GM12873 (cell line): ENCODE measurements at regions not wholly inside any gene's neighbourhood (a gene's known extent, or its start where the extent isn't known, plus 50 kb on each side); places are given as distances from the start of the nearest gene placed in this dataset.

Experiments used
- TF ChIP-seq, protein P1 (sequence below): IDR thresholded peaks from 2 replicates; pipeline ENCODE4 v1.5.1; 2012; ENCODE audit warnings: low read depth, mild to moderate bottlenecking, moderate library complexity, low read length, control low read depth; ENCODE audit not compliant: insufficient read depth; ENCODE audit errors: missing control alignments

GRCh38 chr20:56798634-56799033 is 169.5 kb downstream of the TFAP2C start:
- TF ChIP-seq, protein P1, sequence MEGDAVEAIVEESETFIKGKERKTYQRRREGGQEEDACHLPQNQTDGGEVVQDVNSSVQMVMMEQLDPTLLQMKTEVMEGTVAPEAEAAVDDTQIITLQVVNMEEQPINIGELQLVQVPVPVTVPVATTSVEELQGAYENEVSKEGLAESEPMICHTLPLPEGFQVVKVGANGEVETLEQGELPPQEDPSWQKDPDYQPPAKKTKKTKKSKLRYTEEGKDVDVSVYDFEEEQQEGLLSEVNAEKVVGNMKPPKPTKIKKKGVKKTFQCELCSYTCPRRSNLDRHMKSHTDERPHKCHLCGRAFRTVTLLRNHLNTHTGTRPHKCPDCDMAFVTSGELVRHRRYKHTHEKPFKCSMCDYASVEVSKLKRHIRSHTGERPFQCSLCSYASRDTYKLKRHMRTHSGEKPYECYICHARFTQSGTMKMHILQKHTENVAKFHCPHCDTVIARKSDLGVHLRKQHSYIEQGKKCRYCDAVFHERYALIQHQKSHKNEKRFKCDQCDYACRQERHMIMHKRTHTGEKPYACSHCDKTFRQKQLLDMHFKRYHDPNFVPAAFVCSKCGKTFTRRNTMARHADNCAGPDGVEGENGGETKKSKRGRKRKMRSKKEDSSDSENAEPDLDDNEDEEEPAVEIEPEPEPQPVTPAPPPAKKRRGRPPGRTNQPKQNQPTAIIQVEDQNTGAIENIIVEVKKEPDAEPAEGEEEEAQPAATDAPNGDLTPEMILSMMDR = no peak

DNA sequence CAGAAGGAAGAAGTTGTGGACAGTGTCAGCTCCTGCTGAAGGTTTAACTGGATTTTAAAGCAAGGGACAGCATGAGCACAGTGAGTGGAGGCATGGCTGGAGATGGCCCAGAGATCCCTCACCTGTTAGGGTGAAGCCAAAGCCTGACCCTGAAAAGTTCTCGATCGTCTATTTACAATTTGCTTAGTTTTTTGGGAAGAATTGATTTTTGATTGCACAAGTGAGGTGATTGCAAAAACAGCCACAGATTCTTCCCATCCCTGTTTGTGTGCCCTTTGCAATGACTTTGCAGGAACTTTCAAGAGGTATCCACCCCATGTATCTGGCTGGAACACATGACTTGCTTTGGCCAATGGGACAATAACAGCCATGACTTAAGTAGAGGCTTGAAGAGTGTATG is 170.1 kb downstream of the TFAP2C start:
- TF ChIP-seq, protein P1 = no peak

DNA sequence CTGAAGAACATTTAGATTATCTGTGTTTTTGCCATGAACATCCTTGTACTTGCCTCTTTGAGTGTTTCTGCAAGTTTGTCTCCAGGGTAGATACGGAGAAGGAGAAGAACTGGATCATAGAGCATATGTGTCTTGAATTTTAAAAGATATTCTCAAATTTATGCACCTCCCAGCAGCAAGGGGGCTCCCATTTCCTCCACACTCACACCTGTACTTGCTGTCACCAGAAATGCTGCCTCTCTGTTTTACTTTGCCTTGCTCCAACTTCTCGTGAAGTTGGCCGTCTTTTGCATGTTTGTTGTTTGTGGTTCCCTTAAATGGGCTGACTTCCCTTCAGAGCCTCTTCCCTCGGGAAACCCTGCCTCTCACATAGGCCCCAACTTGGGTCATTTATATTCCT is 171.0 kb downstream of the TFAP2C start:
- TF ChIP-seq, protein P1 = no peak

DNA sequence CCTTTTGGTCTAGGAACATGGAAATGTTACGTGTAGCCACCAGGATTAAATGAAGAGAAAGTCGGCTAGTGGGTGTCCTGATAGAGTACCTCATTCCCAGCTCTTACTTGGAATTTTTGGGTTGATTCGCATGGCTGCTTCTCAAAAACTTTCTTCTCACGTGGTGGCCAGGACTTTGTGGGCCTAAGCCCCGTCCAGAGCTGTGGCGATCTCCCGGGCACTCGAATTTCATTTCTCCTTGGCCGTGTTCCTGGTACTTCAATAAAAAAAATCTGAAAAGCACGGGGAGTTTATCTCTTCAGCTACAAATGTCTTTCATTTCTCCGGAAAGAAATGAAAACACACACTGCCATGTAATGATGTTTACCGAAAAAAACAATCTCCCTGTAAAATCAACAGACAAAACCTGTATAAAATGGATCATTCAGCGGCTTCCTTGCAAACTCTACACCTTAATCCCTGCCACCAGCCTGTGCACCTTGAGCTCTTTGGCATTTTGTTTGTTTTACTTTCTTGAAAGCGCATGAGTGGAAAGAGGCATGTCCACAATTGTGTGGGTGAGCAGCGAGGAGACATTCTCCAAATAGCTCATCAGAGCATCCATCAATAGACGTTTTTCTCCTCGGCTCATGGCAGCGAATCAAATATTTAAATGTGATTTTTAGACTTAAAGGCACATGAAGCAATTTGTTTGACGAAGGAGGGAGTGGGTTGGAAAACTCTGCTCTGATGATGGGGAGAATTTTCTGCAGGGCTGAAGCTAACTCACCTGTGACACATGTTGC is 173.1 kb downstream of the TFAP2C start:
- TF ChIP-seq, protein P1 = no peak

DNA sequence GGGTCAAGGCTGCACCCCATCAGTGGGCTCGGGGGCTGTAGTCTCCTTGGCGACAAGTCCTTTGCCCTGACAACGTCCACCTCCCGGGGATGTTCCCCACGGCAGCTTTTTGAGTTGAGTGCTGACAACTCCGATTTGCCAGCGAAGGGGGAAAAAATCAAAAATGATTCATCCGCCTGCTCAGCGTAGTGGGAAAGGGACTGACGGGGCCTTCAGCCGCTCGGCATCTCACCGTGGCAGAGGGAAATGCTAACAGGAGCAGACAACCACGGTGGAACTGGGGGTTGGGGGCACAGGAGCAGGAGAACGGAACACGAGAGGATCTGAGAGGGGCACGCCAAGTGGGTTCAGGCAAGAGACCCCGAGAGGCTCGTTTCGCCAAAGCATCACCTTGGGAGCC is 173.7 kb downstream of the TFAP2C start:
- TF ChIP-seq, protein P1 = no peak

DNA sequence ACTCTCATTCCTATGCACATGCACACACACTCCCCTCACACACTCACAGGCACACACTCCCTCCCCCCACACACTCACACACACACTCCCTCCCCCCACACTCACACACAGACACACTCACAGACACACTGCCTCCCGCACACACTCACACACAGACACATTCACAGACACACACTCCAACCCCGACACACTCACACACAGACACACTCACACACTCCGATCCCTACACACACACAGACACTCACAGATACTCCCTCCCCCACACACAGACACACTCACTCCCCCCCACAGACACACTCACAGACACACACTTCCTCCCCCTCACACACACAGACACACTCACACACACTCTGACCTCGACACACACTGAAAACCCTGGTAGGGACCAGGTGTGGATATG is 176.2 kb downstream of the TFAP2C start:
- TF ChIP-seq, protein P1 = no peak

DNA sequence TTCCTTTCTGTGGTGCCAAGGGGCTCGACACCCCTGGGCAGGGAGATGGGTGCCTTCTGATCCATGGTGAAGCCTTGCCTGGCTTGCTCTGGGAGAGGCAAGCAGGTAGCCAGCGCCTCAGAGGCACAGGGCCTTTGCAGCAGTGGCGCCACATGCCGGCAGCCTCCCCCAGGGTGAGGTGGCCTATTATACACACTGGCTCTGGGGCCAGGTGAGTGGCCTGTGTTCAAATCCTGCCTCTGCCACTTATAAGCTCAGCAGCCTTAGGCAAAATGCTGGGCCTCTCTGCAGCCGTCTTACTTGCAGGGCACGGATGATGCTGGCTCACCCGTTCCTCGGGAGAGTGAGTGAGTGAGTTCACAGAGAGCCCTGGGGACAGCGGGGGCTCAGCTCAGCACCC is 176.9 kb downstream of the TFAP2C start:
- TF ChIP-seq, protein P1 = no peak
